COLO668 (cell line): ENCODE measurements at regions not wholly inside any gene's neighbourhood (a gene's known extent, or its start where the extent isn't known, plus 50 kb on each side); places are given as distances from the start of the nearest gene placed in this dataset.

Experiments used
- DNase-seq: peaks from one replicate; lab custom pipeline; 2025; ENCODE audit not compliant: unreplicated experiment; lab: John Stamatoyannopoulos, UW

- no peak for DNase-seq
These were observed 422.1 kb upstream of the HNRNPA3 start for GRCh38 chr2:176790468-176790867.

- no peak for DNase-seq
These were observed 418.8 kb upstream of the HNRNPA3 start for GRCh38 chr2:176793792-176794191.

DNA sequence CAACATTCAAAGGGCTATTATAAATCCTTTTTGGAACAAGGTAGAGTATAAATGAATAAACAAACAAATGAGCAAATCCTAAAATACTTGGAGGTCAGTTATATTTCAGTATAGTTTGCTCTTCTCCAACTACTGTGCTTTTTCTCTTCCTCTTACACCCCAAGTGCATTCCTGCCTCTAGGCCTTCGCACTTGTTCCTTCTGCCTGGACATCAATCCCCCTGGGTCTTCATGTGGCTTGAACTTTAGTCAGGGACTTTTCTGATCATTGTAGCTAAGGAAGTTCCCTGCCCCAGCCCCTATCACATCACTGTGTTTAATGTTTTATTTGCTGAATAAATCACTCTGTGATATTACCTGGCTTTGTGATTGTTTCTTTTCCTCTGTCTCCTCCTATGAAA, 418.2 kb upstream of the HNRNPA3 start:
- no peak for DNase-seq

DNA sequence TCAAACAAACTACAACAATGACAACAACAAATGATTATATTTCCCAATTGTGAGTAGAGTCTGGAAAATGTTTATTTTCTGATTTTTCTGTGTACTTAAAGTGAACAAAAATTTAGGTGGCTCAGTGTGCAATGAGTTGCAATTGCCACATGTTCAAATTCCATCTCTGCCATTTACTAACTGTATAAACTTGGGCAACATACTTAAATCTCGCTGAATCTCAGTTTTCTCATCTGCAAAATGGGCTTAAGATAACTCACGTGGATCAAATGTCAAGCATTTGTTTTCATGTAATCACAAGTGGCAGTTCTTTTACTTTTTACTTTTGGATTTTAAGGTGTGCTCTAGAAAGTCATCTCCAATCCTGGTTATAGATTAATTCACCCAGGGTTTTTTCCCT, 416.8 kb upstream of the HNRNPA3 start:
- no peak for DNase-seq

DNA sequence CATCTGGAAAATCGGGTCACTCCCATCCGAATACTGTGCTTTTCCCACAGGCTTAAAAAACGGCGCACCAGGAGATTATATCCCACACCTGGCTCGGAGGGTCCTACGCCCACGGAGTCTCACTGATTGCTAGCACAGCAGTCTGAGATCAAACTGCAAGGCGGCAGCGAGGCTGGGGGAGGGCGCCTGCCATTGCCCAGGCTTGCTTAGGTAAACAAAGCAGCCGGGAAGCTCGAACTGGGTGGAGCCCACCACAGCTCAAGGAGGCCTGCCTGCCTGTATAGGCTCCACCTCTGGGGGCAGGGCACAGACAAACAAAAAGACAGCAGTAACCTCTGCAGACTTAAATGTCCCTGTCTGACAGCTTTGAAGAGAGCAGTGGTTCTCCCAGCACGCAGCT, 415.9 kb upstream of the HNRNPA3 start:
- DNase-seq = peak; percentile 26

- DNase-seq = no peak
These were observed 408.2 kb upstream of the HNRNPA3 start for GRCh38 chr2:176804392-176804791.

DNA sequence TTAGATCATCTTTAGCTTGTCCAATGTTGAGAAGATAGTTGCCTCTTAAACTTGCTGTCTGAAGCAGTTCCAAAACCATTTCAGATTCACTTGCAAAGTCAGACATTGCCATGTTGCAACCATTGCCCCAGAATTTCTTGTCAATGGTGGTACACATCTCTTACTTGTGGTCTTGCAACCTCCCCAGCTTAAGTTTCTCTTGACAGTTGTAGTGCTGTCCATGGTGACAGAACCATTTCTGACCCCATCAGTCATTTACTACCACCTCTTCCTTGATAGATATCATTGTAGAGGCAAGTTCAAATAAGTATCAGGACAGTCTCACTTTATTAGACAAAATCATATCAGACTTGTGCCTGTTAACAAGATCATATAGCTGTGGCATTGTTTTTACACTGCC, 407.2 kb upstream of the HNRNPA3 start:
- no peak for DNase-seq

GRCh38 chr2:176812246-176812775, 400.3 kb upstream of the HNRNPA3 start:
- no peak for DNase-seq

DNA sequence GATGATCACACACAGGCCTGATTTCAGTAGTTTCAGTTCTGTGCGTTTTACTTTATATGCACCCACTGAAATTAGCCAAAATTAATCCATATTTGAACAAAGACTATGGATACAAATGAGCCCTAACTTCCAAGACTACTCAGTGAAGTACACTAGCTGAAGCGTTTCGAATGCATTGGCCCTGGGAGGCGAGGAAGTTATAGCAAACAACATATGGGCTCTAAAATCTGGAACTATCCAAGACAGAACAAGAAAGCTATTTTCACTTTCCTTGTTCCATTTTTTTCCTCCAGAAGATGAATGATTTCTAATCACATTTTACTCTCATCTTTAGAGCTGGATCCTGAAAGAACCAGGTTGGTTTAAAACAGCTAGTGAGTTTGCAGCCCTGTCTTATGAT, 399.4 kb upstream of the HNRNPA3 start:
- DNase-seq = no peak

GRCh38 chr2:176813621-176814049, 399.0 kb upstream of the HNRNPA3 start:
- no peak for DNase-seq

- DNase-seq = no peak
These were observed 398.3 kb upstream of the HNRNPA3 start for GRCh38 chr2:176814274-176814673.

- DNase-seq = no peak
These were observed 397.7 kb upstream of the HNRNPA3 start for GRCh38 chr2:176814740-176815367.

DNA sequence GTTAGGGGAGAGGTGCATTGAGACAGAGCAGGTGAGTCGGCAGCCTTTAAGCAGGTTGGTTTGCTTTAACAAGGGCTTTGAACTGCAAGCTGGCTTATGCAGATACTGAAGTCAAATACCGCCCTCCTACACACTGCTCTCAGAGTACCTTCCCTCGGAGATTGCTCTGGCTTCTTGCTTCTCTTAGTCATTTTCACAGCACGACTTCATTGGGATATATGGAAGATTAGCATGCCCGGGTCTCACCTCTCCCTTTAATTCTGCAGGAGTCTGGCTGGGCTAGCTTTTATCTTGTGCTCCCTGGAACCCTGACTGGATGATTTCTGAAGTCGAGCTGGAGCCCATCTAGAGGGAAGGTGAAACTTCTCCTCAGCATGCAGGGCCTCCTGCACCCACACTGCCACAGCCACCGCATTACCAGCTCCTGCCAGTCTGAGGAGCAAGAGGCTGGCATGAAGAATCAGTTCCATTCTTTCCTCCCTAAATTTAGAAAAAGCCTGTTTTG, 395.5 kb upstream of the HNRNPA3 start:
- DNase-seq = no peak

DNA sequence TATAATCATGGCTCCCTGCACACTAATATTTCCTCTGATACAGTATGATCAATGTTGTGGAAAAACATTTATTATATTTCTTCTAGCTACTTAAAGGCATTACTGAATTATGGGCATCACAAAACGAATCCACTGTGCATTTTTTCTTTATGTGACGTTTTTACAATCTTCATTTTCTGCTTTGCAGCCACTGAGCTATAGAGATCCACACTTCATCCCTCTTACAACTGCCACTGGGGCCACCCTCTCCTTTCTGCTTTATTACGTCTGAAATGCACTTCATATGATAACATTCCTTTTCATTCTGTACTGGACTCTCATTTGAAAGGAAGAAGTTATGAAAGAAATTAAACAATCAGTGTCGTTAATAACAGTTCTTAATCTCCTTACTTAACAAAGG, 394.5 kb upstream of the HNRNPA3 start:
- DNase-seq = no peak

DNA sequence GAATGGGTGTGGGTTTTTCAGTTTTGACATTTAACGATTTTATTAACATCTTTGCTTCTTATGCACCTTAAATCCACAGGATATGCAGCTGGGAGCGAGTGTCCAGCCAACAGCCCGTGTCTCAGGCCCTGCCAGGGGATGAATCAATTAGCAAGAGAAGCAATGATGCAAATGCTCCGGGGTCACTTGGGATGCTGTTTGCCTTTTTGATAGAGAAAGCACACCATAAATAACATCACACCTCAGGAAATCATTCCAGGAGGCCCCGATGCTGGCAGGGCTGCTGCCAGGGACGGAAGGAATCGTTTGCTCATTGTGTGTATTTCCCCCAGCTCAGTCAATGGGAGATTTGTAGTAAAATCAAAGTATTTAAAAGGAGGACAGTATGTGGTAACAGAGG, 394.0 kb upstream of the HNRNPA3 start:
- no peak for DNase-seq

DNA sequence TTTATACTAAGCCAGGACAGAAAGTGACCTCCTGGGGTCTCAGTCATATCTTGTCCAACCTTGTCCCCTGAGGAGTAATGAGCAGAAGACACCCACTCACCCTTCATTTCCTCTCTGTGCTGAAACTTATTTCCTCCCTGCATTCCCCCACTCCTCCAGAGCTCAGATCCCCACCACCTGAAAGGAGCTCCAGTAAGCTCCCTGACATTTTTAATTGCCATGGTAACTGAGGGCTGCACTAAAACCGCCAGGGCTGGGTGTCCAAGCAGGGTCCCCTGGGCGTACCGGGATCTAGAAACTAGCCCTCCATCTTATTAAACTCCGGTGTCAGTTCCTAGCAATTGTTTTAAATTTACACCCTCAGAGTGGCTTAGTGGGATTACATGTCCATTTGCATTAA, 393.3 kb upstream of the HNRNPA3 start:
- no peak for DNase-seq

- DNase-seq = no peak
These were observed 392.1 kb upstream of the HNRNPA3 start for GRCh38 chr2:176820371-176820932.

DNA sequence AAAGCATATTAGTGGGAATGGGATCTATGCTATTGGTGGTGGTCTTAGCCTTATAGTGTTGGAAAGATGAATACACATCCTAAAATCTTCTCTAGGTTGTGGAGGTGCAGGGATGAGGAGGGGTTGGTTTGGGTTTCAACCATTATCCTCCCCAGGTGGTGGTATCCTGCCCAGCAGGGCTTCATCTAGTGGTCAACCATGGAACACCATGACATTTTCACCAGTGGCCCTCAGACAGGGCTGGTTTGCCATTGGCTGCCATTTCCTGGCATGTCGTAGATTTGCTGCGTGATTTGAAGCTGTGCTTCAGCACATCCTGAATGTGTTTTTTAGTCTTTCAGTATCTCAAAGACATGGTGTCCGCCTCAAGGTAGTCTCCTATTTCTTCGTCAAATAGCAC, 391.2 kb upstream of the HNRNPA3 start:
- no peak for DNase-seq

GRCh38 chr2:176822060-176822459, 390.5 kb upstream of the HNRNPA3 start:
- no peak for DNase-seq

DNA sequence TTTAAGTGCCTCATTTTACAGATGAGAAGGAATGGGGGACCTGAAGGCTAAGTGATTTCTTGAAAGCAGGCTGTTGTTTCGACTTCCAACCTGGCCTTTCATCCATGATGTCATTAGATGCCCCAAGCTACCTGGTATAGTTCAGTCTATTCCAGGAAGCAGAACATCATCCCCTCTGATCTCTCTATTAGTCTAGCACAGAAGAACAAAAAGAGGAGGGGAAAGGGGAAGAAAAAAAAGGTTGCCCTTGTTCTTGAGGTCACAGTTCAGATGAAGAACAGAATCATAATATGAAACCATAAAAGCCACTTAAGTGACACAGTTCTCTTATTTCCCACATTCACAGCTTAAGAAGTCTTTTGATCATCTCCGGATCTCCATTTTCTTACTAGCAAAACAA, 386.2 kb upstream of the HNRNPA3 start:
- no peak for DNase-seq

GRCh38 chr2:176826984-176827668, 385.5 kb upstream of the HNRNPA3 start:
- no peak for DNase-seq

- peak; percentile 20 for DNase-seq
These were observed 382.2 kb upstream of the HNRNPA3 start for GRCh38 chr2:176830362-176830761.
